HG03439 (cell line): ENCODE measurements at regions not wholly inside any gene's neighbourhood (a gene's known extent, or its start where the extent isn't known, plus 50 kb on each side); places are given as distances from the start of the nearest gene placed in this dataset.

Experiments
- ATAC-seq: cut with Tn5 transposase; IDR thresholded peaks from one replicate; pipeline ENCODE4 v1.9.1; 2021; ENCODE audit warnings: mild to moderate bottlenecking, moderate library complexity; ENCODE audit not compliant: unreplicated experiment

- no peak for ATAC-seq
These were observed 85.3 kb upstream of the TP53I11 start for GRCh38 chr11:45036010-45036409.

GRCh38 chr11:45036733-45037132 lies 86.0 kb upstream of the TP53I11 start:
- ATAC-seq: no peak

GRCh38 chr11:45037434-45038005 lies 86.8 kb upstream of the TP53I11 start:
- ATAC-seq: no peak

- ATAC-seq: no peak
These were observed 88.2 kb upstream of the TP53I11 start for GRCh38 chr11:45038923-45039322.

- no peak for ATAC-seq
These were observed 90.9 kb upstream of the TP53I11 start for GRCh38 chr11:45041596-45041995.

- no peak for ATAC-seq
These were observed 91.9 kb upstream of the TP53I11 start for GRCh38 chr11:45042560-45042959.

- ATAC-seq: no peak
These were observed 93.2 kb upstream of the TP53I11 start for GRCh38 chr11:45043755-45044475.

GRCh38 chr11:45045683-45046471 lies 95.2 kb upstream of the TP53I11 start:
- no peak for ATAC-seq

GRCh38 chr11:45048313-45048841 lies 97.7 kb upstream of the TP53I11 start:
- no peak for ATAC-seq

- ATAC-seq: no peak
These were observed 97.4 kb upstream of the PRDM11 start for GRCh38 chr11:45048870-45049691.

- ATAC-seq: no peak
These were observed 96.3 kb upstream of the PRDM11 start for GRCh38 chr11:45050111-45050510.

- ATAC-seq: no peak
These were observed 94.8 kb upstream of the PRDM11 start for GRCh38 chr11:45051621-45052020.

GRCh38 chr11:45052361-45052760 lies 94.1 kb upstream of the PRDM11 start:
- ATAC-seq: no peak

GRCh38 chr11:45053736-45054446 lies 92.5 kb upstream of the PRDM11 start:
- no peak for ATAC-seq

- ATAC-seq: no peak
These were observed 91.5 kb upstream of the PRDM11 start for GRCh38 chr11:45054956-45055355.

GRCh38 chr11:45056529-45056928 lies 89.9 kb upstream of the PRDM11 start:
- ATAC-seq: no peak

- no peak for ATAC-seq
These were observed 88.3 kb upstream of the PRDM11 start for GRCh38 chr11:45057938-45058646.

- ATAC-seq: no peak
These were observed 87.8 kb upstream of the PRDM11 start for GRCh38 chr11:45058647-45058950.

GRCh38 chr11:45060707-45061106 lies 85.7 kb upstream of the PRDM11 start:
- ATAC-seq: no peak

GRCh38 chr11:45061641-45062040 lies 84.8 kb upstream of the PRDM11 start:
- ATAC-seq: no peak
